WERI-Rb-1 (cell line): ENCODE measurements at regions not wholly inside any gene's neighbourhood (a gene's known extent, or its start where the extent isn't known, plus 50 kb on each side); places are given as distances from the start of the nearest gene placed in this dataset.
A peak's percentile ranks its signal among the peaks of the same experiment; 100 is the strongest.

ENCODE experiments used
- DNase-seq: peaks from one replicate; pipeline ENCODE4 v3.0.0-alpha.2; 2020
- H3K27ac ChIP-seq: fragments of 250-450 bp; sonication (Bioruptor Pico); 2 replicates; pipeline ENCODE4 v1.5.1; 2020; ENCODE audit warnings: mild to moderate bottlenecking, moderate library complexity
- H3K27me3 ChIP-seq: fragments of 250-450 bp; sonication (Bioruptor Pico); 2 replicates; pipeline ENCODE4 v1.5.1; 2021; ENCODE audit warnings: mild to moderate bottlenecking, low read depth, moderate library complexity; ENCODE audit not compliant: insufficient read depth, severe bottlenecking
- H3K36me3 ChIP-seq: fragments of 250-450 bp; sonication (Bioruptor Pico); 2 replicates; pipeline ENCODE4 v1.5.1; 2020; ENCODE audit warnings: mild to moderate bottlenecking, moderate library complexity
- H3K4me3 ChIP-seq: 2 replicates; pipeline ENCODE4 v1.5.1; 2011; ENCODE audit warnings: low read depth, mild to moderate bottlenecking, control low read depth, low read length
- H3K9me3 ChIP-seq: fragments of 250-450 bp; sonication (Bioruptor Pico); 2 replicates; pipeline ENCODE4 v1.5.1; 2021; ENCODE audit warnings: mild to moderate bottlenecking, moderate library complexity; ENCODE audit not compliant: severe bottlenecking
- CTCF ChIP-seq: IDR thresholded peaks from 2 replicates; pipeline ENCODE4 v1.5.1; 2011; ENCODE audit warnings: low read depth, mild to moderate bottlenecking, control low read depth, inconsistent platforms, low read length

GRCh38 chr7:121513105-121513504, 117.0 kb upstream of the FAM3C start:
- Histone ChIP-seq H3K27ac (no peak overlapping the region), H3K9me3 (peaks cover 11% of the 10 kb centered on the region), H3K4me3 (no peak overlapping the region), H3K27me3 (no peaks in the 10 kb centered on the region), H3K36me3 (no peaks in the 10 kb centered on the region)
- TF ChIP-seq CTCF: no peak
- DNase-seq: no peak

GRCh38 chr7:121510858-121511482, 114.9 kb upstream of the FAM3C start:
- no peaks in the 10 kb centered on the region for H3K36me3 ChIP-seq
- DNase-seq: no peak
- TF ChIP-seq CTCF: no peak
- H3K9me3 ChIP-seq: peaks cover 15% of the 10 kb centered on the region
- no peak overlapping the region for H3K4me3 ChIP-seq
- no peaks in the 10 kb centered on the region for H3K27me3 ChIP-seq
- no peak overlapping the region for H3K27ac ChIP-seq

- no peaks in the 10 kb centered on the region for H3K27me3 ChIP-seq
- peaks cover 20% of the 10 kb centered on the region for H3K9me3 ChIP-seq
- TF ChIP-seq CTCF: 0 out of 2 replicates have a peak, but pooled peaks have one; percentile 2
- no peaks in the 10 kb centered on the region for H3K36me3 ChIP-seq
- no peak overlapping the region for H3K4me3 ChIP-seq
- no peak overlapping the region for H3K27ac ChIP-seq
- DNase-seq: no peak
Observed at GRCh38 chr7:121510302-121510701, 114.2 kb upstream of the FAM3C start.

- Histone ChIP-seq H3K36me3 (no peaks in the 10 kb centered on the region), H3K4me3 (no peak overlapping the region), H3K27me3 (no peaks in the 10 kb centered on the region), H3K9me3 (peaks cover 21% of the 10 kb centered on the region), H3K27ac (no peak overlapping the region)
- no peak for TF ChIP-seq CTCF
- no peak for DNase-seq
Observed at GRCh38 chr7:121505540-121506182, 109.6 kb upstream of the FAM3C start.

GRCh38 chr7:121505021-121505420, 108.9 kb upstream of the FAM3C start:
- TF ChIP-seq CTCF: no peak
- peaks cover 16% of the 10 kb centered on the region for H3K9me3 ChIP-seq
- H3K27me3 ChIP-seq: no peaks in the 10 kb centered on the region
- no peak for DNase-seq
- H3K4me3 ChIP-seq: no peak overlapping the region
- H3K36me3 ChIP-seq: no peaks in the 10 kb centered on the region
- H3K27ac ChIP-seq: no peak overlapping the region
